HL-60/S4 (cell line): ENCODE measurements at regions not wholly inside any gene's neighbourhood (a gene's known extent, or its start where the extent isn't known, plus 50 kb on each side); places are given as distances from the start of the nearest gene placed in this dataset.

Source experiments
- in situ Hi-C: fragments of 300-500 bp; cut with MboI; formaldehyde crosslinking; loops from 2 replicates; pipeline ENCODE4 v1.14.3; 2022; ENCODE audit warnings: low sequenced_read_pairs

DNA sequence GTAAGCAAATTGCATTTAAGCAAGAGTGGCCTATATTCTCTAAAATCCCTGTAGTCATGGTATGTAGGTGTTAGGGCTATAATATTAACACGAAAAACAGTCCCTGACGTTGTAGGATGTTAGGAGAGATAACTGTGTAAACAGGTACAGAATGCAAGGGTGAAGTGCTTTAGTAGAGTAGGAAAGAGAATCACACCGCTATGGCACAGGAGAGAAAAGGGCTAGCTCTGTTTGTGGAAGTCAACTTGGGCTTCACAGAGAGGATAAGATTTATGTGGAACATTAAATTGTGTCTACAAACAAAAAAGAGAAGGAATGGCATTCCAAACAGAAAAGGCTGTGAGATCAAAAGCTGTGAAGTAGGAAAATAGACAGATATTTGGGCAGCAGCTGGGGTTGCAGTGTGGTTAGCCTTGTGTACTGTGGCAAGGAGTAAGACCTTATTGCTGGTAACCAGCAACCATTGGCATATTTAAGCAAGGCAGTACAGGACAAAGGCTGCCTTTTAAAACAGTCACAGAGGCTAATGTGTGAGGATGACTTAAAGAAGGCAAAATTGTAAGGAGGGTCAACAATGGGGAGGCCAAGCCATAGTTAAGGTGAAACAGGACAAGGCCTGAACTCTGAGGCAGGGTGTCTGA lies 337.5 kb upstream of the ADAMTSL1 start:
- in situ Hi-C loops: no loop called here

DNA sequence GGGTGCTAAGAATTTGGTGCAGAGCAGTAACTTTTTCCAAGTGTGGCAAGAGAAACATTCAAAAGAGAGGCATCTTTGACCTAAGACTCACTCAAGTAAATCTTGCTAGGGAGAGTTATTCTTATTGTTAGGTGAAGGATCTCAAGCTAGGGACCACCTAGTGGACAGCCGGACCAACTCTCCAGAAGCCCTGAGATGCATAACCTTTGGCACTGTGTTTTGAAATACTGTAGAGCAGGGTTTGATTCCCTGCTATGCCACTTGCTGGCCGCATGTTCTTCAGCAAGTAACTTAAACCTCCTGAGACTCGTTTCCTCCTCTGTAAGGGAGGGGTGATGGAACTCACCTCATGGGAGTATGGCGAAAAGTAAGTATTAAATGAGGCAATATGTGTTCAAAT lies 336.1 kb upstream of the ADAMTSL1 start:
- in situ Hi-C loops: no loop called here

DNA sequence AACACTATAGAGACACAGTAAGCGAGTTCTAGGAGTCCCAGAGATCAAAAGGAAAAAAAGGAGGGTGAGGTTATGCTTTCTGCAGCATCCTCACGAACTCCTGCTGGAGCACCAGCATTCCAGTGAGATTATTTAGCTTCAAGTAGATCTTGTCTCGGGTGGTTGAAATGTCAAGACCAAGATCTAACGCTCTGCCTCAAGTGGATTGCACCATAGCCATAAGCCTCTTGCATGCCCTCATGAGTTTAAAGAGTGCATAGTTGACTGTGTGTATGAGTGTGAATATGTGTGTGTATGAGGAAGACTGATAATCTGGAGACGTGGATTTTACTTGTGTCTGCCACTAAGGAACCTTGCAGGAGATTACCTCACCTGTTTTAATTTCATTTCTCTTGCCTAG lies 335.3 kb upstream of the ADAMTSL1 start:
- in situ Hi-C loops: no loop called here

DNA sequence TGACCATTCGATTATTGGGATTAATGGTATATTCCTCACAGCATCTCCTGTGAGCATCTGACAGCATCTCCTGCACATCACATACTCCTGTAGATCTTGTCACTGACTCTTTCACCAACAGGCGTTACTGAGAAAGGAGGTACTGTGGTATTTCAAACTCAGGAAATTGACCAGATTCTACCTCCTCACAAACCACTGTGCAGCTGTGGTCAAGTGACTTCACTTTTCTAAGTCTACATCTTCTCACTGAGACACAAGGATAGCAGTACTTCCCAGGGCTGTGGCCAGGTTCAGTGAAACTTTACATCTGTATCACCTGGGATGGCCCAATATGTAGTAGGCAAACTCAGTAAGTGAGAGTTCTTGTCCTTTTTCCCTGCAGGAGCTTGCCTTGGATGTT lies 332.3 kb upstream of the ADAMTSL1 start:
- in situ Hi-C loops: no loop called here

DNA sequence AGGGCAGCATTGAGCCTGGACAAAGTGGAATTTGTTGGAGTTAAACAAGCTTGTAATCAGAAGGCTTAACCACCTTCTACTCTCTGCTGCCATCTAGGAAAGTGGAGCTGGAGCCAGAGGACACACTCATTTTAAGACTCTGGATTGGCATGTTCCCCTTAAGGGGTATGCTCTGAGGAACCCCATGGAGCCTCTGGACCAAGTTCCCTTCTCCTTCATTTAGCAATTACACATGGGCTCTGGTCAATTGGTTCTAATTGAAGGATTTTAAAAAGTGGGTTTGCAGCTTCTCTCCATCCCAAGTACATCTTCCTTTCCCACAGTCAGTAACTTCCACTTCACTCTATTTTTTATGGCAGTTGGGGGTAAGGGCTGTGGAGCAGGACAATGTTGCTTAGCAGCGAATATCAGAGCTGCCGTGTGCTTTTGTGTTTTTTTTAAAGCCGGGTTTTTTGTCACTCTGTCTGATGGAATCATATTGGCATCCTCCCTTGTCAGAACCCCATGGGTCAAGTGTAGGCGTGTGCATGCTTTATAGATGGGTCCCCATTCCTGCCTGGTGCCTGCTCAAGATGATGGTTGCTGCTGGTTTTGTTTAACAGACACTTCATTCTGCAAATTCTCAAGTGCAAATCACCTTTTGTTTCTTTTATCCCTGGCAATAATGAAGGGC lies 330.7 kb upstream of the ADAMTSL1 start:
- in situ Hi-C loops: no loop called here

DNA sequence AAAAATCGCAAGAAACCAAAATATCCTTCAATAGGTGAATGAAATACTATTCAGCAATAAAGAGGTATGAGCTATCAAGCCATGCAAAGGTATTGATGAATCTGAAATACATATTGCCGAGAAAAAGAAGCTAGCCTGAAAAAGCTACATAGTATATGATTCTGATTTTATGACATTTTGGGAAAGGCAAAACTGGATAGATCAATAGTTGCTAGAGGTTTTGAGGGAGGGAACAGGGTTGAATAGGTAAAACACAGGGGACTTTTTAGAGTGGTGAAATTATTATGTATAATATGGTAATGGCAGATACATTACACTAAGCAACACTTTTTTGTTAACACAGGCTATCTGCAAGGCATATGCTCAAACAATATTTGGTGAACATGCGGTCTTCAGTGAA lies 327.6 kb upstream of the ADAMTSL1 start:
- in situ Hi-C loops: no loop called here

DNA sequence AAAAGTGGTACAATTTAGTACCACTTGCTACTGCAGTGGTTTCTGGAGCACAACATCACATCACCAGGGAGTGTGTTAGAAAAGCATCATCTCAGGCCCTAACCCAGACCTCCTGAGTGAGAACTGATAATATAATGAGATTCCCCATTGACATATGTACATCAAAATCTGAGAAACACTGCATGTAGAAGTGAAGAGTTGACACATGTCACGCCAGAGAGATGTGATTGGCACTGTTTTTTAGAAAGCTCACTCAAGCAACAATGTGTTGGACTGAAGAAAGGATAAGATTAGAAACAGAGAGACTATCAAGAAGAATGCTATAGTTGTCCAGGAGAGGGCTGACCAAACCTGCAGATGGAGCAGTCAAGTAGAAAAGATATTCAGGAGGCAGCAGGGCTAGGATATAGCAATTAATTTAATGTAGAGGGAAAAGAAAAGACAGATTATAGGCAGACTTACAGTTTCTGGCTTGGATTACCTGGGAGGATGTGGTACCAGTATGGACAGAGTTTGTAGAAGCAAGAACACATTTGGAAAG lies 324.4 kb upstream of the ADAMTSL1 start:
- in situ Hi-C loops: no loop called here

DNA sequence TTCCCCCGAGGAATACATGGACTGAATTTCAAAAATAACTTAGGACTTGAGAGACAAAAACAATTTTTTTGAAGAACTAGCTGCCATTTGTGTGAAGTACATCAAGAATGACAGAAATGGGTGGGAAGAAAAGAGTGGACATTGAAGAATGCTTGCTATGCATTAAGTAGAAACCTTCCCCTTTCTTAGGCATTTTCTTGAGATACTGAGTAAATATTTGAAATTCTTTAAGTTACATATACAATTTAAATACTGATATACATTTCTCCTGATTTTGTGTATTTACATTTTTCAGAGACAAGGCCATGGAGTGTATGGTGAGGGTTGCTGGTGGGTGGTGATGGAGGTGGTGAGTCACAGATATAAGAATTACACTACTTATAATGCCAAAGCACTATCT lies 319.3 kb upstream of the ADAMTSL1 start:
- in situ Hi-C loops: no loop called here

DNA sequence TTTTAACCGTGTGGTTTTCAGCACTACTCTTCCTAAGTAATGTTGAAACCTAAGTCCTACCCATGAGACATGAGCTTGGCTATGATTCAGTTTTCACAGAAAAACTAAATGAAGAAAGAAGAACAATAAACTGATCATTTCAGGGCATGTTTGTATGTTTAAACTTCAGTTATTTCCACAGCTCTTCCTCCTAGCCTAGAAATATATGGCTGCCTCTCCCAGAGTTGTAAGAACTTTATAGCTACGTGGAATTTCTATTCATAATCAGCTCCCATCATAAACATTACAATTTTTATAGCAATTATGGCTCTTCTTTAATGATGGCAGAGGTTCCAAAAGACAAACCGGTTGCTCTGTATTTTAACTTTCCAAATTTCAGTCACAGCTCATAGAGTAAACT lies 314.7 kb upstream of the ADAMTSL1 start:
- in situ Hi-C loops: no loop called here

DNA sequence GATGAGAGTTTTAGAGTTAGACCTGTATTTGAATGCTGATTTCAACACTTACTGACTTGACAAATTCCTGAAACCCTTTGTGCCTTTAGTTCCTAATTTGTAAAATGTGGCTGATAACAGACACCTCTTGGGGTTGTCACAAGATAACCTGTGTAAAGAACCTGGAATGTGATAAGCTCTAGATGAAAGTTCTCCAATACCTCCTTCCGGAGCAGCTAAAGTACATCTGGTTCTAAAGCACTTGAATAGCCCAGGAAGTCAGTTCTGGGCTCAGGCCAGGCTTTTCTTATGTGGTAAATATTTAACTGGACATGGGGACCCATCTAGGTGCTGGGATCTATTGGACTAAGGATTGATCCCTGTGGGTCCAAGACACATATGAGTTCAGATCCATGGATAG lies 310.8 kb upstream of the ADAMTSL1 start:
- in situ Hi-C loops: no loop called here

DNA sequence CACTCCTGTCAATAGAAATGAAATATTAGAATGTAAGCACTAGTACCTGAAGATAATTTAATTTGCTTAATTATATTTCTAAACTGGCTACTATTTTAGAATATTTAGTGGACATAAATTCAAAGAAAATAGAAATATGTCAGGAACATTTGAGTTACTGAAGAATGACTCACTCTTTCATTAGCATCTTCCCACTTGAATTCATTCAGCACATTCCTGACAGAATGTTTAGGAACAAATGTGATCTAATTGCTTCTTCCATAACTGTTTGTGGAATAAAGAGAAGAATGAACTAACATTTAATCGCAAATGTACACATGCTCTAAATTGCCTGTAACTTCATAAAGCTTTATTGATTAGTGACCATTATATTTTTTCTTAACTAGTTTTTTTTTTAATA lies 306.2 kb upstream of the ADAMTSL1 start:
- in situ Hi-C loops: no loop called here

DNA sequence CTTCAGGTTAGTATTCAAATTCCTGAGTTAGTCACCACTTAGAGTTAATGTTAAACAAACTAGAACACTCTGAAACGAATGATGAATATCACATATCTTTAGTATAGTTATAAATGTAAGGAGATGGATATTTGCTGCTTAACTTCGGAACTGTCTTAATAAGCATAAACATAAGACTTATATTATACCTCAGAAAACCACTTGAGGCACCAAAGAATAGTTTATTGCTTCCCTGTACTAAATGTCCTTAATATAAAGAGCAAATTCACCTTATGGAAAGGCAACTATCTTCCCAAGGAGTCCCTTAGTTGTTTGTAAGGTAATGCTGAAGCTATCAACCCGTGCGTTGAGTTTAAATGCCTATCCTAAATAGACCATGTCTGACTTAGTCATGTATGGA lies 300.0 kb upstream of the ADAMTSL1 start:
- in situ Hi-C loops: no loop called here

DNA sequence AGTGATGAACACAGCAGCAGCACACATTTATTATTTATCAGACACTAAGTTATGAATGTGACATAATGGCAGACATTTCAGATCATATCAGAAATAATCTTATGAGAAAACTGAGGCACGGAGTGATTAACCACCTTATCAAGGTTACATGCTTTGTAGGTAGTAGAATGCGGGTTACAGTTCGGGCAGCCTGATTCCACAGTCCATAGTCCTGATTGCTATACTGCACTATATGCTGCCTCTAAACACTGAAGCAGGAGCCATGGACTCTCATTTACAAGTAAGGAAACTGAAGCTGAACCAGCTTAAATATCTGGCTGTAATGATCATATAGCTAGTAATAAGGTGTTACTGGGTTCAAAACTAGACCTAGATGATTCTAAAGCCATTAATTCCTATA lies 291.3 kb upstream of the ADAMTSL1 start:
- in situ Hi-C loops: no loop called here

DNA sequence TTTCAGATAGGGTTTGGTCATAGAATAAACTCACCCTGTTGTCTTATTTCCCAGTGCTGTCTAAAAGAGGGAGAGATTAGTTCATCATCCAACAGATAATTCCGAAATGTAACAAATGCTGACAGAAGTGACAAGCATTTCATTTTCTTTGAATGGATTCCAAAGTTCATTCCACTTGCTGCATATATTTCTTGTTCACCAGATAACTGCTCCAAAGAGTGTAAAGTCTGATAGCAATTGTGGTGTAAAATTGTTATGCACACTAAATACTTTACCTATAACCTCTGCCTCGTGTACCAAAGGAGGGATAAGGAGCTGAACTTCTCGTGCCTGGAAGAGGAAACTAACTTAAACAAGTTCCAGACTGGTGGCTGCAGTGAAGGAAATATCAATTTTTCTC lies 290.0 kb upstream of the ADAMTSL1 start:
- in situ Hi-C loops: no loop called here

DNA sequence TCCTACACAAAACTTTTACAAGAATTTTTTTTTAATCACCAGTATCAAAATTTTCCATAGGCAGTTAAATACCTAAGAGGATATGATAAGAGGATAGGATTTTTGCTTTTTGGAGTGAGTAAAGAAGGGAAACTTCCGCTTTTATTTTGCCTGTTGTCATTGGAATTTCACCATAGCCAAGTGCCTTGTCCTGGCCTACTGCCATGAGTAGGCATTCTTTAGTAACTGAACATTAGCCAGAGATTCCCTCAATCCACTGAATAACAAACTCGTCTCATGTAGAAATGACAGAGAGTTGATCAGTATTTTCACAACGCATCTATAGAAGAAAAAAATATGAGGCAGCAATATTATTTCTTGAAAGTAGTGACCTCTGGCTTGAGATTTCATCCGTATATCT lies 289.6 kb upstream of the ADAMTSL1 start:
- in situ Hi-C loops: no loop called here

DNA sequence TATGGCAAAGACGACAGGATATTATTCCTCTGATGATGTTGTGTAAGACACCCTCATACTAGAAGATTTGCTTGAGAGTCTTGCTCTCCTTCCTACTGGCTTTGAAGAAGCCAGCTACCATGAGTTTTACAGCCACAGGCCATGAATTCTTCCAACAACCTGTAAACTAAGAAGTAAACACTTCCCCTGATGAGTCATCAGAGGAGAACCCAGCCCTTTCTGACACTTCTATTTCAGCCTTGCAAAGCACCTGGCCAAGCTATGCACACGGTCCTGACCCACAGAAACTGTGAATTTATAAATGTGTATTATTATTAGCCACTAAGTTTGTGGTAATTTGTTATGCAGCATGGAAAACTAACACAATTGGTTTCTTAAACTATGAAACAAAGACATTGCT lies 288.8 kb upstream of the ADAMTSL1 start:
- in situ Hi-C loops: no loop called here

DNA sequence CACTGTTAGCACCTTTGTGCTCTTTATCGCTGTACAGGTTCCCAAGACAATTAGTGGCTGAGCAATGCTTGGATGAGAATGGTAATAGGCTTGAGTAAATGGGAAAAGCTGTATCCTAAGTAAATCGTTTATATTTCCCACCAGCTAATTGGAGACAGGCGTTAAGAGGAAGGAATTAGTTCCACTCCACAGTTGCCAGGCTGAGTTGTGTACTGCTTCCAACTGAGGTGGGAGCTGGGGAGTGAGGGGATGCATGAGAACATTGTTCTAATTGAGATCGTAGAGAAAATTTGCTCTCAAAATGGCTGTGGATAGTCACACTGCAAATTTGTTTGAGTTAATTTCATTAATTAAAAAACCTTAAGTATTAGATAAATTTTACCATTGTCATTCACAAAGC lies 285.0 kb upstream of the ADAMTSL1 start:
- in situ Hi-C loops: no loop called here

DNA sequence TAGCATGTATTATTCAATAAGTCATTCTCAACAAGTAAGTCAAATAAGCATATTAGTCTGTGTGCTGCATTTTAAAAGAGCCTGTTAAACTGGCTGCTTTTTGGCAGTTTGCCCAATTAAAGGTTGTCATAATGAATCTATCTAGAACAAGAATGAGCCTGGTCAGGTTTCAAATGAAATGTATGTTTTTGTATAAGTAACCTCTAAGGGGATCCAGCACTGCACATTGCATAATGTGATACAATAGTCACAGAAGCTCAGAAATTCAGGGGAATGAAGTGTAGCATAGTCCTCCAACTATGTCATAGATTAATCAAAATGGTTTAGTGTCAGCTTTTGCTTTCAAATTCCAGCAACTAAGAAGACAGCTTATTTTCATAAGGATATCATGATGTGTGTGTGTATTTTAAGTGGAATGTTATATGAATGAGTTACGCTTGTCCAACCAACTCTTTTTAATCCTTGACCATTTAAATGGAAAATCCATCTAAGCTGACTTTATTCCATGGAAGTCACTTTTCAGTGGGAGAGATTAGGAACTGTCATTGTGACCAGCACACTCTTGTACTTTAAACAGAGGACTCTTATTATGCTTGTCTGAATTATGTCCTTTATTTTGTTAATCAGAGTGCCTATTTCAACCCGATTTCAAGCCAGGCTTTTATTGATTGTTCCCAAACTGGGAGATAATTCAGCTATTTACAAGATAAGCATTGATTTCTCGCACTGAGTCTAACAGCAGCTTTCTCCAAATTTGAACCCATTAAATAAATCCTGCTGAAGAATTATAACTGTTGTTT lies 283.9 kb upstream of the ADAMTSL1 start:
- in situ Hi-C loops: no loop called here

DNA sequence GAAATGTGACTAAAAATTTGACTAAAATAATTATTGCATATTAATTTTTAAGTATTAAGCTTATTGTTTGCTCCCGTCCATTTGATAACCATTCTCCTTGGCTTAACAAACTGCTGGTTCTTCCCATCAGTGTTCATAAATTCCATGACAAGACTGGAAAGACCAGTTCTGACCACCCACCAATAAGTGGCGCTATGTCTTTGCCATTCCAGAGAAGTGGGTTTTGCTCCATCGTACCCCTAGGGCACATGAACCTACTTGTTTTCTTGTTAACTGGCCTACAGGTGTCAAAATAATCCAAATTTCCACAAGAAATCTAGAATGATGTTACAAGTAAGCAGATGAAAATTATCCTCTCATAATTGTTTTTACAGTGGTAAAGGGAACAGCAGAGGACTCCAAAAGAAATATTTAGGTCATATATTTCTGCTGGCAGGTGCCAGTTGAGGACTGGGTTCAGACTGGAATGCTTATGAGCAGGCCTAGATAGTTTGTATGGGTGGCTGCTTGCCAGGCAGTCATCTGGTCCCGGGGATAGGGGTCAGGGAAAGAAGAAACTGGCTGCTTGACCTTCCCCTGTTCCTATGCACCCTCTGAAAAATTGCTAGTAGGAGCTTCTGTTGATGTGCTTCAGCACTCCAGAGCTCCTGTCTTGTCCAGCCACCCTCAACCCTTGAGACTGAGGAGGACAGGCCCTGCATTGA lies 283.1 kb upstream of the ADAMTSL1 start:
- in situ Hi-C loops: no loop called here

DNA sequence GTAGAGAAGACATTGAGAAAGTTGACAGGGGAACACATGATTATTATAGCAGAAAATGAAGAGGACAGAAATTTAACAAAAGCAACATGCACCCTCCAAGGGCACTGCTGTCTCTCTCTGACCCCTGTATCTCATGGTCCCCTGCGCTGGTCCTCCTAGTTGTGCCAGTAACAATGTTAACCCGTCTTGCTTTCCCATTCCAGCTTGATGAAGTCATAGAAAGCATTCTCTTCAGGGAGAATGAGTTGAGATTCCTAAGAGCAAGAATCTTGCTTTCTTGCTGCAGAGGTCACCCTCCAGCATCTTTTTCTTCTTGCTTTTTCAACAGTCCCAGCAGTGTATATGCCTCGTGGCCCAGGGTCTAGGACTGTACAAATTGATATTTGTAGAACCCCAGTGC lies 279.6 kb upstream of the ADAMTSL1 start:
- in situ Hi-C loops: no loop called here

DNA sequence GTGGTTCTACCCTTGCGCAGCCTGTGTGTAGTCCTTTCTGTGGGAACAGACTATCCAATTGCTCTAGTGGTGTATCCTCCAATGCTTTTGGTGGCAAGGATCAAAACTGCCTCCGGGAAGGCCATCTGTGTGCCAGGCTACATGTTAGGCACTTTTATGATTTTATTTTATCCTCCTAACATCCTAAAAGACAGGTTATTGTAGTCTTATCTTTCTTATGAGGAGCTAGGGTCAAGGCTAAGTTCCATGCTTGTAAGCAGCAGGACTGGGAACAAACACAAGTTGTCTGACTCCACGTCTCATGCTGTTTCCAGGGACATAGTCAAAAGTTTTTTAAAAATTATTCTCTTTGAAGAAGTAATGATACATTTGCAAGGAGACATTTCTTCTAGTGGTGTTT lies 278.7 kb upstream of the ADAMTSL1 start:
- in situ Hi-C loops: no loop called here
